ENCODE measurements at regions not wholly inside any gene's neighbourhood (a gene's known extent, or its start where the extent isn't known, plus 50 kb on each side); places are given as distances from the start of the nearest gene placed in this dataset.

GRCh38 chr19:30217461-30217860, 154.7 kb upstream of the ZNF536 start:
- TF ChIP-seq CTCF (IDR thresholded peaks at IDR 0.05; ENCODE audit: poor library complexity) (no peak), EZH2 (IDR thresholded peaks at IDR 0.05; ENCODE audit: borderline replicate concordance) (no peak), EZH2phosphoT487 (IDR thresholded peaks at IDR 0.05; ENCODE audit: low read depth, severe bottlenecking, unreplicated experiment) (no peak)
